ENCODE measurements at regions not wholly inside any gene's neighbourhood (a gene's known extent, or its start where the extent isn't known, plus 50 kb on each side); places are given as distances from the start of the nearest gene placed in this dataset.

DNA sequence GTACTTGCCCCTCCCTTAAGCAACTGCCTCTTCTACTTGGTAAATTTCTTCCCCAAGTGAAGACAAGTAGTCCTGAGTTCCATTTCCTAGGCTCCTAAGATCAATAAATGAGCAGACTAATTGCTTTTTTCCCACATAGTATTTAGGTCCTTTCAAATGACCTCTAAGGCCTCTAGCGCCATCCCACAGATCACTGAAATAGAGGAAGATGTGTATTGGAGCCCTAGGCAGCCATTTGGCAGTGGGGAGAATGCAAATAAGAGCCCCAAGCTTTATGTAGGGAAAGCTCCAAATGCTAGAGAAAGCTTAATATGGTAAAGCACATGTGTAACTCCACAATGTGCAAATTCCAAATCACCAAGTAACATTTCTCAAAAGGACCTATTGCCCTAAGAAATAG, 316.5 kb upstream of the PHF14 start:
- DNase-seq (ENCODE audit: low read depth) = no peak
- no peak overlapping the region for H3K4me3 ChIP-seq (ENCODE audit: low read depth, low read length)
- TF ChIP-seq, protein P1, sequence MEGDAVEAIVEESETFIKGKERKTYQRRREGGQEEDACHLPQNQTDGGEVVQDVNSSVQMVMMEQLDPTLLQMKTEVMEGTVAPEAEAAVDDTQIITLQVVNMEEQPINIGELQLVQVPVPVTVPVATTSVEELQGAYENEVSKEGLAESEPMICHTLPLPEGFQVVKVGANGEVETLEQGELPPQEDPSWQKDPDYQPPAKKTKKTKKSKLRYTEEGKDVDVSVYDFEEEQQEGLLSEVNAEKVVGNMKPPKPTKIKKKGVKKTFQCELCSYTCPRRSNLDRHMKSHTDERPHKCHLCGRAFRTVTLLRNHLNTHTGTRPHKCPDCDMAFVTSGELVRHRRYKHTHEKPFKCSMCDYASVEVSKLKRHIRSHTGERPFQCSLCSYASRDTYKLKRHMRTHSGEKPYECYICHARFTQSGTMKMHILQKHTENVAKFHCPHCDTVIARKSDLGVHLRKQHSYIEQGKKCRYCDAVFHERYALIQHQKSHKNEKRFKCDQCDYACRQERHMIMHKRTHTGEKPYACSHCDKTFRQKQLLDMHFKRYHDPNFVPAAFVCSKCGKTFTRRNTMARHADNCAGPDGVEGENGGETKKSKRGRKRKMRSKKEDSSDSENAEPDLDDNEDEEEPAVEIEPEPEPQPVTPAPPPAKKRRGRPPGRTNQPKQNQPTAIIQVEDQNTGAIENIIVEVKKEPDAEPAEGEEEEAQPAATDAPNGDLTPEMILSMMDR (IDR thresholded peaks at IDR 0.05; ENCODE audit: insufficient read depth, low read depth, low read length) = no peak

DNA sequence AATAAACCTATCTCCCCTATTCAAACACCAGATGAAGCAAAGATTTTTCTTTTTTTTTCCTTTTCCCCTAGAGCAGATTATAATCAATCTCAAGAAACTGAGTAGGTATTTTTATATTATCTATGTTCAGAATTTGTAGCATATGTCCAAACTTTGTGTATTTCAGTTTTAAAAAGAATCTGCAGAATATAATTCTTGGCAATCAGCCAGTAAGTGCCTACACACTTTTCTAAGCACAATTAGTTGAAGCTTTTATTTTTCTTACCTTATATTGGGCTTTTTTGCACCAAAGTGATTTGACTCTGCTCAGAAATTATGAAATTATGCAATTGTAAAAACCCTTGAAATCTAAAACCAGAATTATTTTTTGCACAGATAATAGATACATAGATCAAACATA, 315.8 kb upstream of the PHF14 start:
- TF ChIP-seq, protein P1 (IDR thresholded peaks at IDR 0.05; ENCODE audit: insufficient read depth, low read depth, low read length) = no peak
- DNase-seq (ENCODE audit: low read depth) = no peak
- H3K4me3 ChIP-seq (ENCODE audit: low read depth, low read length) = no peak overlapping the region

DNA sequence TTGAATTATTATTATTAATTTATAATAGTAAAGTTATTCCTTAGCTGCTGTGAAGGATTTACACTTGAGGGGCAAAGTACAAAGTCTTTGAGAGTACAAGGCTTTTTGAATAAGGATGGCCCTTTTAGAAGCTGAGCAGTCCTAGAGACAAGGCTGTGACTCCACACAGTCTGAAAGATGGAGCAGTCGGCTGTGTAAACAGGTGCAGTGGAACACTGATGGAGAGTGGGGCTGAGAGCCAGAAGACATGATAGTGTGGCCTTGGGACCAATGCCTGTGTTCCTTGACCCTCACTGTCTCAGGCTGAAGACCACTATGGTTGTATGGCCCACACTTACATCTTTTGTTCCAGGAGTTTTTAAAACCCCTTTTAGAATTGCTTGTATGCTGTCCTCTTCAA, 311.2 kb upstream of the PHF14 start:
- TF ChIP-seq, protein P1 (IDR thresholded peaks at IDR 0.05; ENCODE audit: insufficient read depth, low read depth, low read length) = no peak
- H3K4me3 ChIP-seq (ENCODE audit: low read depth, low read length) = no peak overlapping the region
- no peak for DNase-seq (ENCODE audit: low read depth)

DNA sequence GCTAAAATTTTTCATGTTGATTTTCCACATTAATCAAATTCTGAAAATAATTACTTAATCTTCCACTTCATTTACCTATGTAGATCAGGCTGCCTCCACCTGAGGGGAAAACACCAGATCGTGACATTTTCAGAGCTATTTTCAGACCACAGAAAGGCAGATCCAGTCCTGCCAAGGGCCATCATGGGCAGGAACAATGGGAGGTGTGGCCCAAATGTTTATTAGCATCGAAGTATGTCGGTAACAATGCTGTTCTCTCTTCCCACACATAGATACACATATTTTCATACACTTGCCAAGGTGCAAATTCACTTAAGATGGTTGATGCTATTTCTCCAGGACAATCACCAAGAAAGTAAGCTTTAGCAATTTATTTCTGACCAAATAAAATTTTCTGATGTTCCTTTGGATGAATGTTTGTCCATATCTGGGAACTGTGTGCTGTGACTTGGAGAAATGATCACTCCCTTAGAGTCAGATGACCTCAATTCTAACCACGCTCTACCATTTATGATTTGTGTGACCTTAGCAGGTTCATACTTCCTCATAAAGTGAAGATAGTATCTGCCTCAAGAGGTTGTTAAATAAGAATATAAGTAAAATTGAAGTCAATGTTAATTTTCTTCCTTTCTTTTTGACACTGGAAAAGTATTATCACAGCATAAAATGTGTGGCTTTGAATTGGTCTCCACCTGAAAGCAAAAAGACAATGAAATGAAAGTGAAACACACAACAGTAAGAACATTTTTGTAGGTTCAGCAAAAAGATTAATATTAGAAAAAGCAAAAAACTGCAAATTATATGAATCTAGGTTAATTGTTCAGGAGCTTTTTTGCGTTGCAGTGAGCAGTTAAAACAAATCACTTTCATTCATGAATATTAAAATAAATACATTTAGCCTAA, 310.4 kb upstream of the PHF14 start:
- TF ChIP-seq, protein P1 (IDR thresholded peaks at IDR 0.05; ENCODE audit: insufficient read depth, low read depth, low read length) = no peak
- DNase-seq (ENCODE audit: low read depth) = no peak
- H3K4me3 ChIP-seq (ENCODE audit: low read depth, low read length) = no peak overlapping the region

DNA sequence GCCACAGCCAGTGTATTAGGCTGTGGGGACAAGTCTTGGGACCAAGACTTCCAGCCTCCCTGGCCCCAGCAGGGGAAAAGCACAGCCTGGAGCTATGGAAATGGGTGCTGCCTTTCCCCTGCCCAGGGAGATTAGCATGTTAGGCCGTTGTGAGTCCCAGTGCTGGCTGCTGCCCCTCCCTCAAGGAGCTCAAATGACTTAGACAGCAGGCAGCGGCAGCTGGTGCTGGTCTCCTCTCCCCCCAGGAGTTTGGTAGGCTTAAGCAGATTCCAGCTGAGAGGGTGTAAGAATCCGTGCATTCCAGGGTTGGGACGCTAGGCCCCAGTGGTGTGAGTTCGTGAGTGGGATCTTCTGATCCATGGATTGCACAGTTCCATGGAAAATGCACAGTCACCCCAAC, 301.5 kb upstream of the PHF14 start:
- DNase-seq (ENCODE audit: low read depth) = no peak
- no peak overlapping the region for H3K4me3 ChIP-seq (ENCODE audit: low read depth, low read length)
- TF ChIP-seq, protein P1 (IDR thresholded peaks at IDR 0.05; ENCODE audit: insufficient read depth, low read depth, low read length) = no peak

DNA sequence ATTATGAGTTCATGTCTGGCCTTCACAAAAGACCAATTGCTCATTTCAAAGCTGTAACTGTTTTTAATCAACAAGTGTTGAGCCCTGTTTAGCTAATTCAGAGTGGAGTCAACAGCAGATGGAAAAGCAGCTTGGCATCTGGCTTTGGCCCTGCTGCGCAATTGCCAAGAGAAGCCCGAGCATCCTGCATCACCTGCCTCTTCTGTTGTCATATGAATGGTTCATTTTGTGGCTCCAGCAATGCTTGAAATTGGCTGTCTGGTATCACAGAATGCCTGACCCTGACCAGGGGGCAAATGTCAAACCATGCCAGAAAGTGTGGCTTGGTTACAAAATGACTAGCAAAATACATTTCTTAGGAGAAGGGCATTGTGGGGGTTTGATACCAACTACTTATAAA, 296.5 kb upstream of the PHF14 start:
- DNase-seq (ENCODE audit: low read depth) = no peak
- no peak overlapping the region for H3K4me3 ChIP-seq (ENCODE audit: low read depth, low read length)
- TF ChIP-seq, protein P1 (IDR thresholded peaks at IDR 0.05; ENCODE audit: insufficient read depth, low read depth, low read length) = no peak
